ENCODE measurements at regions not wholly inside any gene's neighbourhood (a gene's known extent, or its start where the extent isn't known, plus 50 kb on each side); places are given as distances from the start of the nearest gene placed in this dataset.

DNA sequence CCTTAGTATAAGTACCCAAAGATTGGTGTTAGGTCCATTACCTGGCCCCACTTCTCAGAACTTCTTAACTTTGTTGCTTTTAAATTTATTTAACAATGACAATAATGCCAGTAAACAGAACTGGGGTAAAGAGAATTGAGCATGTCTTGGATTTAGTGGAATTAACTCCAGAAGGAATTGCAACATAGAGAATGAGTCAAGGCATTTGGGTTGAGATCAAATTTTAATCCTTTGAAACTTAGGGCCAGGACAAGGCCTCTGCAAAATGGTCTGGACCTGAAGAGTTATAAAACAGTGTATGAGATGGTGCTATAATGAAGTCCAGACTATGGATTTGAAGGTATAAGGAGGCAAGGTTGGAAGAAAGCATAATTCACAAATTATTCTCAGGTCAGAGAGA, 1030.4 kb downstream of the SLITRK5 start:
- Mint-ChIP-seq H3K27ac (ENCODE audit: unreplicated experiment) (no peak overlapping the region), H3K36me3 (ENCODE audit: unreplicated experiment) (no peaks in the 10 kb centered on the region), H3K4me1 (ENCODE audit: low read depth, unreplicated experiment) (no peaks in the 10 kb centered on the region), H3K9me3 (ENCODE audit: unreplicated experiment) (no peaks in the 10 kb centered on the region), H3K27me3 (ENCODE audit: unreplicated experiment) (peaks cover 2% of the 10 kb centered on the region), H3K4me3 (ENCODE audit: unreplicated experiment) (no peak overlapping the region)
- TF ChIP-seq, protein P1, sequence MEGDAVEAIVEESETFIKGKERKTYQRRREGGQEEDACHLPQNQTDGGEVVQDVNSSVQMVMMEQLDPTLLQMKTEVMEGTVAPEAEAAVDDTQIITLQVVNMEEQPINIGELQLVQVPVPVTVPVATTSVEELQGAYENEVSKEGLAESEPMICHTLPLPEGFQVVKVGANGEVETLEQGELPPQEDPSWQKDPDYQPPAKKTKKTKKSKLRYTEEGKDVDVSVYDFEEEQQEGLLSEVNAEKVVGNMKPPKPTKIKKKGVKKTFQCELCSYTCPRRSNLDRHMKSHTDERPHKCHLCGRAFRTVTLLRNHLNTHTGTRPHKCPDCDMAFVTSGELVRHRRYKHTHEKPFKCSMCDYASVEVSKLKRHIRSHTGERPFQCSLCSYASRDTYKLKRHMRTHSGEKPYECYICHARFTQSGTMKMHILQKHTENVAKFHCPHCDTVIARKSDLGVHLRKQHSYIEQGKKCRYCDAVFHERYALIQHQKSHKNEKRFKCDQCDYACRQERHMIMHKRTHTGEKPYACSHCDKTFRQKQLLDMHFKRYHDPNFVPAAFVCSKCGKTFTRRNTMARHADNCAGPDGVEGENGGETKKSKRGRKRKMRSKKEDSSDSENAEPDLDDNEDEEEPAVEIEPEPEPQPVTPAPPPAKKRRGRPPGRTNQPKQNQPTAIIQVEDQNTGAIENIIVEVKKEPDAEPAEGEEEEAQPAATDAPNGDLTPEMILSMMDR (IDR thresholded peaks at IDR 0.05; ENCODE audit: partially characterized antibody, unreplicated experiment): no peak
- no peak for DNase-seq

- no peaks in the 10 kb centered on the region for H3K4me1 Mint-ChIP-seq (ENCODE audit: low read depth, unreplicated experiment)
- no peaks in the 10 kb centered on the region for H3K36me3 Mint-ChIP-seq (ENCODE audit: unreplicated experiment)
- H3K9me3 Mint-ChIP-seq (ENCODE audit: unreplicated experiment): no peaks in the 10 kb centered on the region
- DNase-seq: no peak
- TF ChIP-seq, protein P1 (IDR thresholded peaks at IDR 0.05; ENCODE audit: partially characterized antibody, unreplicated experiment): no peak
- H3K27ac Mint-ChIP-seq (ENCODE audit: unreplicated experiment): no peak overlapping the region
- no peak overlapping the region for H3K4me3 Mint-ChIP-seq (ENCODE audit: unreplicated experiment)
- H3K27me3 Mint-ChIP-seq (ENCODE audit: unreplicated experiment): no peaks in the 10 kb centered on the region
Measured at GRCh38 chr13:88704600-88705275, 1033.6 kb downstream of the SLITRK5 start.

- Mint-ChIP-seq H3K36me3 (ENCODE audit: unreplicated experiment) (no peaks in the 10 kb centered on the region), H3K4me1 (ENCODE audit: low read depth, unreplicated experiment) (no peaks in the 10 kb centered on the region), H3K4me3 (ENCODE audit: unreplicated experiment) (no peak overlapping the region), H3K27me3 (ENCODE audit: unreplicated experiment) (no peaks in the 10 kb centered on the region), H3K27ac (ENCODE audit: unreplicated experiment) (no peak overlapping the region), H3K9me3 (ENCODE audit: unreplicated experiment) (no peaks in the 10 kb centered on the region)
- TF ChIP-seq, protein P1 (IDR thresholded peaks at IDR 0.05; ENCODE audit: partially characterized antibody, unreplicated experiment): no peak
- DNase-seq: no peak
Measured at GRCh38 chr13:88707646-88708045, 1036.5 kb downstream of the SLITRK5 start.

DNA sequence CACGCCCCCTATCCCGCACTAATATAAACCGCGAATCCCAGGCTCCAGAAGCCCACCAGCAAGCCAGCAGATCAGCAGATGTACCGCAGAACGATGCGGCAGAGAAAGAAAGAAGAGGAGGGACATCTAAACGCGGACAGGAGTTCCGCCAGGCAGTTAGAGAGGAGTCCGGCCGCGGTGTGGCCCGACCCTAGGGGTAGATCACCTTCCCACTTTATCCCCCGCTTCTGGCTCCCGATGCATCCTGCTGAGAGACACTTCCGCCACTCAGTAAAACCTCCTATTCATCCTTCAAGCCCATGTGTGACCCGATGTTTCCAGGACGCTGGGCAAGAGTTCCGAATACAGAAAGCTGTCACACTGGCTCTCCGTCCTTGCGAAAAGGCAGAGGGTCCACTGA, 1046.8 kb downstream of the SLITRK5 start:
- TF ChIP-seq, protein P1 (IDR thresholded peaks at IDR 0.05; ENCODE audit: partially characterized antibody, unreplicated experiment): no peak
- peaks cover 1% of the 10 kb centered on the region for H3K27me3 Mint-ChIP-seq (ENCODE audit: unreplicated experiment)
- H3K4me1 Mint-ChIP-seq (ENCODE audit: low read depth, unreplicated experiment): no peaks in the 10 kb centered on the region
- H3K36me3 Mint-ChIP-seq (ENCODE audit: unreplicated experiment): peaks cover 3% of the 10 kb centered on the region
- no peaks in the 10 kb centered on the region for H3K9me3 Mint-ChIP-seq (ENCODE audit: unreplicated experiment)
- no peak overlapping the region for H3K27ac Mint-ChIP-seq (ENCODE audit: unreplicated experiment)
- H3K4me3 Mint-ChIP-seq (ENCODE audit: unreplicated experiment): no peak overlapping the region
- no peak for DNase-seq

- Mint-ChIP-seq H3K36me3 (ENCODE audit: unreplicated experiment) (peaks cover 3% of the 10 kb centered on the region), H3K9me3 (ENCODE audit: unreplicated experiment) (no peaks in the 10 kb centered on the region), H3K27me3 (ENCODE audit: unreplicated experiment) (peaks cover 1% of the 10 kb centered on the region), H3K4me3 (ENCODE audit: unreplicated experiment) (no peak overlapping the region), H3K27ac (ENCODE audit: unreplicated experiment) (no peak overlapping the region), H3K4me1 (ENCODE audit: low read depth, unreplicated experiment) (no peaks in the 10 kb centered on the region)
- TF ChIP-seq, protein P1 (IDR thresholded peaks at IDR 0.05; ENCODE audit: partially characterized antibody, unreplicated experiment): no peak
- no peak for DNase-seq
Measured at GRCh38 chr13:88718781-88719180, 1047.6 kb downstream of the SLITRK5 start.
